ENCODE measurements at regions not wholly inside any gene's neighbourhood (a gene's known extent, or its start where the extent isn't known, plus 50 kb on each side); places are given as distances from the start of the nearest gene placed in this dataset.

GRCh38 chr1:187498028-187498427 is 669.3 kb downstream of the PLA2G4A start:
- H3K4me1 ChIP-seq (ENCODE audit: control insufficient read depth, insufficient read depth, low read length) = no peaks in the 10 kb centered on the region
- H3K9me3 ChIP-seq (ENCODE audit: control insufficient read depth, low read depth, low read length) = no peaks in the 10 kb centered on the region
- 0% methylated on average over 1 of the region's 1 CpG for WGBS (ENCODE audit: insufficient coverage, low lambda C conversion rate)
- H3K27me3 ChIP-seq (ENCODE audit: control insufficient read depth, insufficient read depth, low read length) = no peaks in the 10 kb centered on the region
- no peak for DNase-seq
- H3K27ac ChIP-seq (ENCODE audit: low read length) = no peak overlapping the region
- no peak overlapping the region for H3K4me3 ChIP-seq (ENCODE audit: low read length)
- no peaks in the 10 kb centered on the region for H3K36me3 ChIP-seq (ENCODE audit: control insufficient read depth, insufficient read depth, low read length)

- Histone ChIP-seq H3K4me3 (ENCODE audit: low read length) (no peak overlapping the region), H3K9me3 (ENCODE audit: control insufficient read depth, low read depth, low read length) (no peaks in the 10 kb centered on the region), H3K36me3 (ENCODE audit: control insufficient read depth, insufficient read depth, low read length) (no peaks in the 10 kb centered on the region), H3K4me1 (ENCODE audit: control insufficient read depth, insufficient read depth, low read length) (no peaks in the 10 kb centered on the region), H3K27me3 (ENCODE audit: control insufficient read depth, insufficient read depth, low read length) (no peaks in the 10 kb centered on the region), H3K27ac (ENCODE audit: low read length) (no peak overlapping the region)
- DNase-seq = no peak
Measured at GRCh38 chr1:187504779-187505178, 676.0 kb downstream of the PLA2G4A start.

GRCh38 chr1:187509091-187509490 is 680.3 kb downstream of the PLA2G4A start:
- H3K36me3 ChIP-seq (ENCODE audit: control insufficient read depth, insufficient read depth, low read length) = no peaks in the 10 kb centered on the region
- no peak overlapping the region for H3K4me3 ChIP-seq (ENCODE audit: low read length)
- no peak overlapping the region for H3K27ac ChIP-seq (ENCODE audit: low read length)
- H3K4me1 ChIP-seq (ENCODE audit: control insufficient read depth, insufficient read depth, low read length) = no peaks in the 10 kb centered on the region
- H3K27me3 ChIP-seq (ENCODE audit: control insufficient read depth, insufficient read depth, low read length) = no peaks in the 10 kb centered on the region
- no peak for DNase-seq
- no peaks in the 10 kb centered on the region for H3K9me3 ChIP-seq (ENCODE audit: control insufficient read depth, low read depth, low read length)

- Histone ChIP-seq H3K9me3 (ENCODE audit: control insufficient read depth, low read depth, low read length) (no peaks in the 10 kb centered on the region), H3K27me3 (ENCODE audit: control insufficient read depth, insufficient read depth, low read length) (no peaks in the 10 kb centered on the region), H3K4me1 (ENCODE audit: control insufficient read depth, insufficient read depth, low read length) (no peaks in the 10 kb centered on the region), H3K4me3 (ENCODE audit: low read length) (no peak overlapping the region), H3K27ac (ENCODE audit: low read length) (no peak overlapping the region), H3K36me3 (ENCODE audit: control insufficient read depth, insufficient read depth, low read length) (no peaks in the 10 kb centered on the region)
- no peak for DNase-seq
- WGBS (ENCODE audit: insufficient coverage, low lambda C conversion rate) = 60% methylated on average over 1 of the region's 5 CpGs
Measured at GRCh38 chr1:187513190-187513589, 684.4 kb downstream of the PLA2G4A start.

GRCh38 chr1:187514110-187514509 is 685.4 kb downstream of the PLA2G4A start:
- Histone ChIP-seq H3K4me3 (ENCODE audit: low read length) (no peak overlapping the region), H3K27me3 (ENCODE audit: control insufficient read depth, insufficient read depth, low read length) (no peaks in the 10 kb centered on the region), H3K27ac (ENCODE audit: low read length) (no peak overlapping the region), H3K9me3 (ENCODE audit: control insufficient read depth, low read depth, low read length) (no peaks in the 10 kb centered on the region), H3K36me3 (ENCODE audit: control insufficient read depth, insufficient read depth, low read length) (no peaks in the 10 kb centered on the region), H3K4me1 (ENCODE audit: control insufficient read depth, insufficient read depth, low read length) (no peaks in the 10 kb centered on the region)
- no peak for DNase-seq
- WGBS (ENCODE audit: insufficient coverage, low lambda C conversion rate) = 100% methylated on average over 2 of the region's 3 CpGs

- Histone ChIP-seq H3K27me3 (ENCODE audit: control insufficient read depth, insufficient read depth, low read length) (no peaks in the 10 kb centered on the region), H3K4me3 (ENCODE audit: low read length) (no peak overlapping the region), H3K9me3 (ENCODE audit: control insufficient read depth, low read depth, low read length) (no peaks in the 10 kb centered on the region), H3K36me3 (ENCODE audit: control insufficient read depth, insufficient read depth, low read length) (no peaks in the 10 kb centered on the region), H3K27ac (ENCODE audit: low read length) (no peak overlapping the region), H3K4me1 (ENCODE audit: control insufficient read depth, insufficient read depth, low read length) (no peaks in the 10 kb centered on the region)
- DNase-seq = no peak
- WGBS (ENCODE audit: insufficient coverage, low lambda C conversion rate) = no CpG with 5 or more reads among the region's 1 CpG
Measured at GRCh38 chr1:187516874-187517273, 688.1 kb downstream of the PLA2G4A start.

GRCh38 chr1:187517546-187517945 is 688.8 kb downstream of the PLA2G4A start:
- H3K27me3 ChIP-seq (ENCODE audit: control insufficient read depth, insufficient read depth, low read length) = no peaks in the 10 kb centered on the region
- no CpG with 5 or more reads among the region's 1 CpG for WGBS (ENCODE audit: insufficient coverage, low lambda C conversion rate)
- no peaks in the 10 kb centered on the region for H3K36me3 ChIP-seq (ENCODE audit: control insufficient read depth, insufficient read depth, low read length)
- H3K4me1 ChIP-seq (ENCODE audit: control insufficient read depth, insufficient read depth, low read length) = no peaks in the 10 kb centered on the region
- no peak for DNase-seq
- no peak overlapping the region for H3K4me3 ChIP-seq (ENCODE audit: low read length)
- H3K9me3 ChIP-seq (ENCODE audit: control insufficient read depth, low read depth, low read length) = no peaks in the 10 kb centered on the region
- no peak overlapping the region for H3K27ac ChIP-seq (ENCODE audit: low read length)

- H3K27ac ChIP-seq (ENCODE audit: low read length) = no peak overlapping the region
- H3K9me3 ChIP-seq (ENCODE audit: control insufficient read depth, low read depth, low read length) = no peaks in the 10 kb centered on the region
- no peak for DNase-seq
- no peaks in the 10 kb centered on the region for H3K27me3 ChIP-seq (ENCODE audit: control insufficient read depth, insufficient read depth, low read length)
- 86% methylated on average over 1 of the region's 3 CpGs for WGBS (ENCODE audit: insufficient coverage, low lambda C conversion rate)
- no peak overlapping the region for H3K4me3 ChIP-seq (ENCODE audit: low read length)
- no peaks in the 10 kb centered on the region for H3K36me3 ChIP-seq (ENCODE audit: control insufficient read depth, insufficient read depth, low read length)
- no peaks in the 10 kb centered on the region for H3K4me1 ChIP-seq (ENCODE audit: control insufficient read depth, insufficient read depth, low read length)
Measured at GRCh38 chr1:187527346-187527745, 698.6 kb downstream of the PLA2G4A start.

- WGBS (ENCODE audit: insufficient coverage, low lambda C conversion rate) = 80% methylated on average over 1 of the region's 4 CpGs
- no peaks in the 10 kb centered on the region for H3K9me3 ChIP-seq (ENCODE audit: control insufficient read depth, low read depth, low read length)
- no peaks in the 10 kb centered on the region for H3K36me3 ChIP-seq (ENCODE audit: control insufficient read depth, insufficient read depth, low read length)
- H3K4me1 ChIP-seq (ENCODE audit: control insufficient read depth, insufficient read depth, low read length) = no peaks in the 10 kb centered on the region
- H3K4me3 ChIP-seq (ENCODE audit: low read length) = no peak overlapping the region
- H3K27me3 ChIP-seq (ENCODE audit: control insufficient read depth, insufficient read depth, low read length) = no peaks in the 10 kb centered on the region
- no peak for DNase-seq
- no peak overlapping the region for H3K27ac ChIP-seq (ENCODE audit: low read length)
Measured at GRCh38 chr1:187537936-187538335, 709.2 kb downstream of the PLA2G4A start.

- no peak overlapping the region for H3K4me3 ChIP-seq (ENCODE audit: low read length)
- no peak overlapping the region for H3K27ac ChIP-seq (ENCODE audit: low read length)
- 90% methylated on average over 2 of the region's 3 CpGs for WGBS (ENCODE audit: insufficient coverage, low lambda C conversion rate)
Measured at GRCh38 chr1:187549540-187549939, 720.8 kb downstream of the PLA2G4A start.

GRCh38 chr1:187551061-187551460 is 722.3 kb downstream of the PLA2G4A start:
- Histone ChIP-seq H3K4me1 (ENCODE audit: control insufficient read depth, insufficient read depth, low read length) (no peaks in the 10 kb centered on the region), H3K27ac (ENCODE audit: low read length) (no peak overlapping the region), H3K36me3 (ENCODE audit: control insufficient read depth, insufficient read depth, low read length) (no peaks in the 10 kb centered on the region), H3K9me3 (ENCODE audit: control insufficient read depth, low read depth, low read length) (peaks cover 4% of the 10 kb centered on the region), H3K4me3 (ENCODE audit: low read length) (no peak overlapping the region), H3K27me3 (ENCODE audit: control insufficient read depth, insufficient read depth, low read length) (no peaks in the 10 kb centered on the region)
- no CpG with 5 or more reads among the region's 20 CpGs for WGBS (ENCODE audit: insufficient coverage, low lambda C conversion rate)
- no peak for DNase-seq

More at GRCh38 chr1:187549540-187549939, 720.8 kb downstream of the PLA2G4A start:
- no peaks in the 10 kb centered on the region for H3K27me3 ChIP-seq (ENCODE audit: control insufficient read depth, insufficient read depth, low read length)
- no peaks in the 10 kb centered on the region for H3K36me3 ChIP-seq (ENCODE audit: control insufficient read depth, insufficient read depth, low read length)
- peaks cover 4% of the 10 kb centered on the region for H3K9me3 ChIP-seq (ENCODE audit: control insufficient read depth, low read depth, low read length)
- no peaks in the 10 kb centered on the region for H3K4me1 ChIP-seq (ENCODE audit: control insufficient read depth, insufficient read depth, low read length)
- no peak for DNase-seq
